Fibroblast of skin of abdomen (primary cell): ENCODE measurements at regions not wholly inside any gene's neighbourhood (a gene's known extent, or its start where the extent isn't known, plus 50 kb on each side); places are given as distances from the start of the nearest gene placed in this dataset.

Experiments
- DNase-seq: peaks from one replicate; pipeline ENCODE4 v3.0.0-alpha.2; 2013

DNA sequence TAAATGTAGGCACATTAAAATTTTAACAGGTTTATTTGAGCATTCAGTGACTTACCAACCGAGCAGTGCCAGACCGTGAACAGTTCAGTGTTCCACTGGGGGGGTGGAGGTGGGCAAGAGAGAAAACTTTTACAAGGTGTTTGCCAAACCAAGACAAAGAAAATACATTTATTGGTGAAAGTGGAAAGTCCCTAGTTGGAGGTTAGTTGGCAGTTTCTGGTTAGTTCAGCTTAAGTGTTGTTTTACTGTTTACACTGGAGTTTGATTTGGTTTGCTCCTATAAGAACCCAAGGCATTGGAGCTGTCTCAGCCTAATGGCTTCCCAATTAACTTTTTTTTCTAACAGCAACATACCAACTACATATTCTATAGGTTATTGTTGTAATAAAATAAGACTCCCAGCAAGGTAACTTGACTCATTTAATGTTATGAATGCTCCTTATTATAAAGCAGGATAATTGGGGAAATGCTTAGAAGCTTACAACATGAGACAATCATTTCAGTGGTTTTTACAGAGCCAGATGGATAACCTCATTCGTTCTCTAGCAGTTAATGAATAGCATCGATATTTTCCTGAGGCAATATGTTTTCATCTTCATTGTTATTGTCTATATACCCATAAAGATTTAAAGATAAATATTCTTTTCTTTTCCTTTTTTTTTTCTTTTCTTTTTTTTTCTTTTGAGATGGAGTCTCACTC is 115.8 kb downstream of the ETNK1 start:
- DNase-seq = no peak

DNA sequence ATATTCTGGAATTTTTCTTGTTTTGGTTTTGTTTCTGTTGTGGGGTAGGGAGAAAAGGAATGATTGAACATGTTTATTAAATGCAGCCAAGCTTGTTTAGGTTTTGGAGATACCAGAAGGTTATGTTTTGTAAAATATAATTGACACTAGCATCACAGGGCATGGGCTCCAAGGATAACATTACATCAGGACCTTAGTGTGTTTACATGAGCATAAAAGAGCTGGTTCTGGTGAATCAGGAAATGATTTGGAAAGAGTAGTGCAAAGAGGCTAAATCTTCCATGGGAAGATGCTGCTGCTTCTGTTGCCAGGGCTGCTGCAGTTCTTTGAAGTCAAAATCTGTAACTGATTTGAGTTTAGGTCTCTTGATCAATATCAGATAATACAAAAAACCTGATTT is 118.7 kb downstream of the ETNK1 start:
- no peak for DNase-seq

DNA sequence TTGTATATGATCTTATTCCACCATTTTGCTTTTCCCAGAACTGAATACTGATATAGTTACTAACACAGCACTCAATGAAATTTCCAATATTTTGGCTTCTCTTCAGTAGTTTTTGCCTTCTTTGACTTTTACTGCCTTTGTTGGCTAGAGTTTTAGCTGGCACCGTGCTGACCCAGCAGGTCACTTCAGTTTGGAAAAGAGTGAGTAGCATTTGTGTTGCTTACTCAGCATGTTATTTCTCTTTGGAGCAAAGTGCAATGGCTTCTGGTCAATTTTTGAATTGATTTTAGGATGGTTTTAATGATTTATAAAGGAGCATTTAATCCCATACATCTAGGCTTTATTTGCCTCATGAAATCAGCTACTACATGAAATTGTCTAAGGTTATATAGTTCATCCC is 119.2 kb downstream of the ETNK1 start:
- no peak for DNase-seq

DNA sequence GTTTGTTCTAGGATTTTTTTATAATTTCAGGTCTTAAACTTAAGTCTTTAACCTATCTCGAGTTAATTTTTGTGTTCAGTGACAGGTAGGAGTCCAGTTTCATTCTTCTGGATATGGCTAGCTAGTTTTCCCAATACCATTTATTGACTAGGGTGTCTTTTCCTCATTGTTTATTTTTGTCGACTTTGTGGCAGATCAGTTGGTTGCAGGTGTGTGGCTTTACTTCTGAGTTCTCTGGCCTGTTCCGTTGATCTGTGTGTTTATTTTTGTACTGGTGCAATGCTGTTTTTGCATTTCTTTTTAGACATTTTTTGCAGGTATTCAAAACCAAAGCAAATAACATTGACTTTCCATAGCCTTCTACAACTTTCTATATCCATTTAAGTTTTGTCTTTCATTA is 121.7 kb downstream of the ETNK1 start:
- DNase-seq = no peak

DNA sequence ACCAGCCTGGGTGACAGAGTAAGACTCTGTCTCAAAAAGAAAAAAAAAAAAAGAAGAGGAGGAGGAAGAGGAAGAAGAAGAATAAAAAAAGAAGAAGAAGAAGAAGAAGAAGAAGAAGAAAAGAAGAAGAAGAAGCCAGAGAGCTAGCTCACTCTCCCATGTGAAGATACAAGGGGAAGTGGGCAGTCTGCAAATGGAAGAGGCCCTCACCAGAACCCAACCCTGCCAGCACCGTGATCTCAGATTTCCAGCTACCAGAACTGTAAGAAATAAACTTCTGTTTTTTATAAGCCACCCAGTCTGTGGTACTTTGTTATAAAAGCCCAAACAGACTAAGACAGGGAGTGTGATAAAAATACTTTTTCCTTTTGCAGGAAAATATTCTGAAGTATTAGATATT is 130.7 kb downstream of the ETNK1 start:
- no peak for DNase-seq

DNA sequence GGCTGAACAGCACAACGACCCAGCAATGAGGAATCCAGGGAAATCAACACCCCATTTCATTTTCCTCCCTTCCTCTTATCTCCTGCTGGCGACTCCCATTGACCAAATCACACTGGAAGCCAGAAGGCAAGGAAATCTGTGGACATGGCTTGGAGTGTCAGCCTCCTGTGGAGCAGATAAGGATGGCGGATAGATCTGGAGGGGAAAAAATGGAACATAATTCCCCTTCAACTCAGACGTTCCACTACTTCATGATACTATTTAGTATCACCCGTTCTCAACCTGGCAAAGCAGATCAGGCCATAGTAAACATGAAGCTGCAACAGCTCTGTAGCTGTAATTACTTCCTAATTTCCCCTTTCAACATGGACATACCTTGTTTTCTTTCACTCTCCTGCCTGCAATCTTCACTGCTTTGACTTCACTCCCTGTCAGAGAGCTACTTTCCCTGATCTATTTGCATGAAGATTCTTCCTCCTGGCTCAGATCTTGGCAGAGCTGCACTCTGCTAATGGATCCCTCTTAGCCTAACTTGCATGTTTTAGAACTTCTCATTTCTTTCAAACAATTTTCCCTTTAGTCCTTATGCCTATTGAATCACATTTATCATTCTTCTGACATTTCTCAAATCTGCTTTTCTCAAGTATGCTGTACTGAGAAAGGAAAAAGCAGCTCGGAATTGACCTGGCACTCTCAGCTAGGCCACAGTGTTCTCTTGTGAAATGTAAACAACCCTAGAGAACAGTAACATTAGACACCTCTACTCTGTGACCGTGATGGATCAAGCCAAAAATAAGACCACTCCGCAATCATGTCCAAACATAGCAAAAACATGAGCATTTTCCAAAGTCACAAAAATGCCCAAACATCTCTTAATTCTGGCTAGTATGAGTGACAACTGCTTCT is 135.1 kb downstream of the ETNK1 start:
- DNase-seq = no peak

DNA sequence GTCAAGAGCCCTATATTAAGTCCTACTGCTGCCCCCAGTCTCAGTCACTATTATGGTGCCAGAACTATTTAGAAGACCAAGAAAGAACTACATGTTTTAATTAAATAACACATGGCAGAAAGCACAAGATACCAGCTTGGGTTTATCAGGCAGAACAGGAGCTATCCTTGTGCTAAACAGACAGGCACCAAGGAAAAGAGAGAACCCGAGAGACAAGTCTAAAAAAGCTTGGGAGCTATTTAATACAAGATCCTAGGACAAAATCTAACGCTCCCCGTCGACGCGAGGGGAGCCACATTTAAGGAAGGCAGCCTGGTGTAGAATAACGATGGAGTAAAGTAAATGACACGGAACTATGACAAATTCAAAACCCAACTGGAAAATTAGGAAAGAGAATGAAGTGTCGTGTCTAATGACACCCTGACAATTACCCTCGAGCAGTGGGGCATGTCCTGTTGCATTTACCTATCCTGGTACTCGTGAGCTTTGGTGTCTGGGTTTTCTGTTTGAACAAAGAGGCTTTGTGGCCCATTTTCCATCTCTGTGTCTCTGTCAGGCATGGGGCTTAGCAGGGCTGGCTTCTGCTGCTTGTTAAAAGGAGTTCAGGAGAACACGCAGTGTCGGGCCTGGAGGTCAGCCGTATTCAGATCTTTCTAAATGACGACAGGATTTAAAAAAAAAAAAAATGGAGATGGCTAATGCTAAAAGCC is 140.6 kb downstream of the ETNK1 start:
- DNase-seq = no peak

DNA sequence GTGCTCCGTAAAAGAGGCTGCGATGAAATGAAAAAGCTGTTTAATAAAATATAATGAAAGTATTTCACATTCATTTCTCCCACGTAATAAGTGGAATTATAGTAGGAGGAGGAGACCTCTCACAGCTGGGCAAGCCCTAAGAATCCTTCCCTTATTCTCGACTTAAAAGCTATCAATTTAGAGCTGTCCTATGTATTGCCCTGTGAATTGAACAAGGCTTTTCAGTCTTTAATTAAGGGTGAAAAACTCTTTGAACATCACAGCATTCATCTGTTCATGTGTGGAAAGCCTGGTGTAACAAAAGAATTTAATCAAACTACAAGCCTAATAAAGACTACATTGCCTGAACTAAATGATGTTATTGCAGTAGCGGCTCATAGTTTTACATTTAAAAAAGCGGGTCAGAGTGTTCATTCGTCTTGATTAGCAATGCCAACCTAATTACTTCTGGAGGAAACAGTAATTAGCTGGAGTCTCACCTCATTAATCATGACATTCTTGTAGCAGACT is 142.0 kb downstream of the ETNK1 start:
- no peak for DNase-seq

DNA sequence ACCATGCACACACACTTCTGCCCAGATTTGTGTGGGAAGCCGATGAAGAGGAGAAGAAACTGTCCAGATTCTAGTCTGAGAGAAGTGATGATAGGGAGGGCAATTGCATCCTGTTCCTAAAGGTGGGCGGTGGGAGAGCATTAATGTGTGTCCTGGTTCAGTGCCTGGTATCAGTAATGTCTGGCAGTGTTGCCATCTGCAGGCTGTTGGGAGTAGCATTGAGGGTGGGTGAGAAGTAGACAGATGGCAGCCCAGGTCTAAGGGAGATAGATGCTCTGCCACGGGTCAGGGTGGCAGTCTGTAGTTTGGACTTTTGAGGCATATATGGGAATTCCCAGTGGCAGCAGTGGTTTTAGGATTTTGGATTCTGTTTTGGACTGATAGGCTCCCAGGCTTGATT is 156.4 kb downstream of the ETNK1 start:
- DNase-seq = no peak

DNA sequence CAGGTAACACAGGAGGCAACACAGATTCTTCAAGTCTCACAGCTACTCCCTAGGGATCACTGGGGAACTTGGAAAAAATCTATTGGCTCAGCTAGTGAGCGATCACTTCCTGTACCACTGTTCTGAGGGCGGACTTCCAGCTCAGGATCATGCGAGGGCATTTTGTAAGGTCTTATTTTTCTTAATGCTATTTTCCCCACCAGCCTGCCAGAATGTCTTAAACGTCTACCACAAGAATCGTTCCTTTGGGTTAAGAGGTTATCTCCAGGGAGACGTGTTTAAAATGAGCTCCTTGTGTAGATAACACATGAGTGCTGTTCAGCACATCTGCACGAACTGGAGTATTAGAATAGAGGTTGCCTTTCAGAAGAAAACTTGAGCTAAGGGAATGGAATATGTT is 162.6 kb downstream of the ETNK1 start:
- DNase-seq = no peak

DNA sequence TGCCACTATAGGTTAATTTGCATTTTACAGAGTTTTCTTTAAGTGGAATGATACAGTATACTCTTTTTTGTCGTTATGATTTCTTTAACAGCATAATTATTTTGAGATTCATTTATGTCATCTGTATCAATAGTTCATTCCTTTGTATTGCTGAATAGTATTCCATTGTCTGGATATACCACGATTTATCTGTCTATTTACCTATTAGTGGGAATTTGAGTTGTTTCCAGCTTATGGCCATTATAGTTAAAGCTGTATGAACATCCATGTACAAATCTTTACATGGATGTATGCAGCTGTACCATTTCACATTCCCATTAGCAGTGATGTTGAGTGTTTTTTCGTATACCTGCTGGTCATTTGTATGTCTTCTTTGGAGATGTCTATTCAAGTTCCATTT is 163.9 kb downstream of the ETNK1 start:
- DNase-seq = no peak

DNA sequence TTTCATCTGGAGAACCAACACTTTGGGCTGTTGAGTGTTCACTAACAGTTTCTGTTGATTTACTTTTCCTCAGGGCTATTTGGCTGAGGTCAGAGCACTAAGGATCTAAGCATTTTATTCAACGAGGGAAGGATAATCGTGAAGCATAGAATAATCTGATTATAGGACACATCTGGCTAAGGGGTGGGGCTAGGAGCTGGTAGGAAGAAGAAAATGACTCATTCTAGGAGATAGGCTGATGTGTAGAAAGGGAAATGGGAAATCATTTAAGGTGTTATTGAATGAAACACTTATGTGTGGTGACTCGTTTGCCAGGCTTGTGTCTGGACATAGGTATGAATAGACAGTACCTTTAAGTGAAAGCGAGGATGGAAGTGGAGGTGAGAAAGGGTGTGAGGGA is 167.2 kb downstream of the ETNK1 start:
- DNase-seq = no peak

DNA sequence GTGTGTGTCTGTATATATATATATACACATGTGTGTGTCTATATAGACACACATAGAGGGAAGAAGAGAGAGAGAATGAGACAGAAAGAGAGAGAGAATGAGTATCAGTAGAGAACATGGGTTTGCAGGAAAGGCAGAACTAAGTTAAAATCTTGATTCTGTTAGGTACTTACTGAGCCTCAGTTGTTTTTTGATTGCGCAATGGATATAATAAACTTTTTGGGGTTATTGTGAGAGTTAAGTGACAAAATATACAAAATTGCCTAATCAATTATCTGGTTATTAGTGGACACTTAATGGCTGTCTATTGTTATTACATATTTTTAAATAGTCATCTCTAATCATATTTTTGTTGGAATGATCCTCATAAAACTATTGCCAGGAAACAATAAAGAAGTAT is 169.0 kb downstream of the ETNK1 start:
- DNase-seq = no peak

DNA sequence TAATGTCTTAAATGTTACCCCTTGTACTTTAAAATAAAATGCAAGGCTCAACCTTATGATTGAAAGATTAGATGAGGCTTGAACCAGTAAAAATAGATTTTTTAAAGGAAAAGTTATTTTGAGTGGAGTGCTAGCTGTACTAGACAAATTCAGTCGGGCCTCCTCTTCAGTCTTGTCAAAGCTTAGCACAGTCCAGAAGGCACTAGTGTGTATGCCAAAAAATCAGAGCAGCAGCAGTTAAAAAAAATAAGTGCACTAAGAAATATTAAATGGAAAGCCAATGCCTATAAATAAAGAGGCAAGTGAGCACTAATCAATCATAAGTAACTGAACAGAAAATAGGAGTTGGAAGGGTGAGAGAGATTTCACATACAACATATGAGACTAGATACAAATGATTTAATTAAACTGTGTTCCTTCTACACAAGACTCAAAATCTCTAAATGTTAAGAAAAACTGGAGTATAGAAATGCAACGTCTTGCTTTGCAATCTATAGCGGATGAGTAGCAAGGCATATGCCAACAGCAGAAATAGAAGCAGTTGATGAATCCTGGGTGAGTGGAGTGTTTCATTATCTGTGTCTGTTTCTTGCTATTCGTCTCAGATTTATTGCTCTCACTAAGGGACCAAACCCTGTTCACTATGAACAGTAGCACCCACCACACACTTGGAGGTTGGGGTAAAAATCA is 172.1 kb downstream of the ETNK1 start:
- no peak for DNase-seq

DNA sequence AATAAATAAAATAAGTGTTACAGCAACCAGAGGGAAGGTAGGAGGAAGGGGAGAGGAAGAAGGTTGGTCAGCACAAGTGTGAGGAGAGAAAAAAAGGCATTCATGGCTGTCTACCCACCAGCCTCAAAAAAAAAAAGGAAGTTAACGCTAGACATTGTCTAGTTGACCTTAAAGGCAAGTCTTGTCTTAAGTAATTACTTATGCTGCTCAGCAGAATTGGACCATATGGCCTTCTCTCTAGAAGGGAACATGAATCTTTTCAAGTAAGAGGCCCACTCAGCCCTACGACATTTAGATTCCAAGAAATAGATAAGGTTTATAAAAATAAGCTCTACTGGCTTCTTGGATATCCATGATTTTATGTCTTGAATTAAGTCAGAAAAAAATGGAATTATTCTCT is 172.7 kb downstream of the ETNK1 start:
- DNase-seq = no peak

DNA sequence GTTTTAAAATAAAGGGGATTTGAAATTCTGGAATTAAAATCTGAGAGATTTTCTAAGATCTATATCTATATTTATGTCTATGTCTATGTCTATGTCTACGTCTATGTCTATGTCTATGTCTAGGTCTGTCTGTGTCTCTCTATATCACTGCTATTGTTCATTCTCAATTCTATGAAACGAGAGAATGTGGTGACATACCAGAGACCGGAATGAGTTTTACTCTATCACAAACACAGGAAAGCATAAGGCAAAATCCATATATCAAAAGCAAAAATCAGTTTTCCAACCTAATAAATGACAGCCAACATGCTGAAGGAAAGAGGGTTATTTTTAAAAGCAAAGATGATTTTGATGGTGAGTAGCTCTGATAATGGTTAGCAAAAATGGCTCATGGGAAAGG is 173.1 kb downstream of the ETNK1 start:
- DNase-seq = no peak

DNA sequence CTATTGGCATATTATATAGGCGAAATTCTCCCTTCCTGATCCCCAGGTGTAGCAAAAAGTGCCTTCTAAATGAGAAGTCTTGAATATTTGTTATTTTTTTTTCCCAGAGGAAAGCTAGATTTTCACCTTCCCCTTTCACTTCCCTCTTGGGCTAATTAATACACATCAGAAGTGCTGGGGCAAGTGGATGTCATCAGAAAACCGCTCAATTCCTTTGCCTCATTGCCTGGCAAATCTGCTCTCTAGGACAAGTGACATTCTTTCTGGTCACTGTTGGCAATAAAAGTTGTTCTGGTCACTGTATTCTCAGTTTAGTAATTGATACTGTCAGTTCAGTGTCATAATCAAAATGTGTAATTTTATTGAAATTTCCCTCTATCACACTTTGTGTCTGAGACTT is 174.5 kb downstream of the ETNK1 start:
- DNase-seq = no peak

DNA sequence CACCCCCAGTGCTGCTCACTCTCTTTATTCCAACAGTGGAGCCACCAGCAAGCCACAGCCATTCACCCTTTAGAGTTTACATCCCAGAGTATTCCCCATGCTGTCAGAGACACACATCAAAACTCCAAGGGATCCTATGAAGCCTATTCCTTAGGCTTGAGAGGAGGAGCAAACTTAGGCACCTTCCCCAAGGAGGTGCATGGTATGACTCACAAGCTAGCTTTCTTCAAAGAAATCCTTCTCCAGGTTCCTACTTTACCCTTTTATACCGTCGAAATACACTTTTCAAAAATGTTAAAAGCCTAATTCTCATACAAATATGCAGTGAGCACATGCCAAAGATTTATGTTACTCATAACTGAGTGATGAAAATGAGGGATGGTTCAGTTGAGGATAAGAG is 175.4 kb downstream of the ETNK1 start:
- DNase-seq = no peak

DNA sequence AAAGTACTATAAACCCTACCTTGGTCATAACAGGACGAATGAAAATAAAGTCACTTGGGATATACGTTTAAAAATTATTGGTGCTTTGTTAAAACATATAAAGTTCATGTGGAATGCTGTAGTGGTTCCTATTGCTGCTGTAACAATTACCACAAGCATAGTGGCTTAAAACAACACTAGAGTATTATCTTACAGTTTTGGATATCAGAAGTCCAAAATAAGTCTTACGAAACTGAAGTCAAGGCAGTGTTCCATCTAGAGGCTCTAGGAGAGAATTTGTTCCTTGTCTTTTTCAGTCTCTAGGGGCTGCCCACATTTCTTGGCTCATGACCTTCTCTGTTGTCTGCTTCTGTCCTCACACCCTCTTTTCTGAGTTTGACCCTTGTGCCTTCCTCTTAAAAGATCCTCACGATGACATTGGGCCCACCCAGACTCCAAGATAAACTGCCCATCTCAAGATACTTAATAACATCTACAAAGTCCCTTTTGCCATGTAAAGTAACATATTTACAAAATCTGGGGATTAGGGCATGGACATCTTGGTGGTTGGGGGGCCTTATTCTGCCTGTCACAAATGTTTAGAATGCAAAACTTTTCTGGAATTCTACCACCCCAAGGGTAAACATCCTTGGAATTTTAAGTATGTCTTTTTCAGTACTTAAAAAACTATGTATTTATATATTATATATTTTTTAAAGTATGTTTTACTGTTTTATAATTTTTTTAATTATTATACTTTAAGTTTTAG is 178.1 kb downstream of the ETNK1 start:
- DNase-seq = no peak

DNA sequence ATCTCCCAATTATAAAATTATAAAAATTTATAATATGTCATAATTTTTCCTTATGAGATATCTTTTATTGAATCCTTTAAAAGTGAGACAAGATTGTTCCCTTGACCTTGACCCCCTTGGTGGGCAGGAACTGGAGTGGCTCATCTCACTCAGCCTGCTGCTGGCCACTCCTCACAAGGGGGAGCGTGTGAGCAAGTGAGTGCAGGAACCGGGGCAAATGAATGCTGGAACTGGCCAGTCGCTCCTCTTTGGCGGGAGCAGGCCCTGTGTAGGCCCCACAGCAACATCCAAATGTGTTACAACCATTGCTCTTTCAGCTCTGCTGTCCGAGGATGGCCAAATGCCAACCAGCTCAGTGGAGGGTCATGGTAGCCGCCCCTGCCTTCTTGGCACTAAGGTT is 178.8 kb downstream of the ETNK1 start:
- no peak for DNase-seq

DNA sequence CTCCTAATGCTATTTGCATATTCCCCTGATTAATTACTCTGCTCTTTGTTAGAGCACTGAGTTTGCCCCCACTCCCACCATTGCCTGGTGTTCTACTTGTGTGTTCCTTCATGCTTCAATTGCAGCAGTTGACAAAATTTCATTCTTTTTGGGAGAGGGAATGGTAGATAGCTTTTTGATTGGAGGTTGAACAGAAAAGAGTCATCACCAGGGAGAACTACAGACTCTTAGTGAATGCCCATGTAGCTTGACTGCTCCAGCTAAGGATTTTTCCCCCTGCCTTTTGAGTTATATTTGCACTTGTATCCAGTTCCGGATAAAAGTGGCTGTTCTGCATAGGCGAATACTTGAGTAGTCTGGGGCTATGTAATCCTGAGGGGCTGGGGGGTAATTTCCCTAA is 183.9 kb downstream of the ETNK1 start:
- DNase-seq = no peak

DNA sequence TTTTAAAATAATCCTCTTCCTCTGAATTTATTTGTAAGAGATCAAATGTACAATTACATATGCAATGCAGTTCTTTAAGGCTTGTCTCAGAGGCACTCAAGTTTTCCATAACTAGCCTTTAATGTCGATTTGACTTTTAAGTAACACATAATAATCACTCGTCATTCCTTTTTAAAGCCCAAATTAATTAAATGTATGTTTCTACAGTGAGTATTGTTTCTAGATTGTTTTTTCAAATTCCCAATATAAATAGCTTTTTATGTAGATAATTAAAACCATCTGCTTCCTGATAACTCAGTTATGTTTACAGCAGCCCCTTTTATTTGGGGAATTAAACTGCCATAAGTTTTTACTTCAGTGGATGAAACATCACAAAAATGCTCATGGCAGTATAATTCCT is 185.1 kb downstream of the ETNK1 start:
- DNase-seq = no peak
